Coronary artery (tissue), 2 donors: ENCODE measurements at regions not wholly inside any gene's neighbourhood (a gene's known extent, or its start where the extent isn't known, plus 50 kb on each side); places are given as distances from the start of the nearest gene placed in this dataset.

ENCODE experiments used
- DNase-seq: peaks from one replicate; pipeline ENCODE4 v3.0.0-alpha.2; 2017; ENCODE audit warnings: low spot score
- H3K27ac ChIP-seq, 2 donors: fragments of 200-600 bp; sonication (generic); one replicate each; pipeline ENCODE4 v1.5.1; 2016 to 2019
- H3K4me3 ChIP-seq: fragments of 200-600 bp; sonication (generic); 2 replicates; pipeline ENCODE4 v1.5.1; 2016; ENCODE audit warnings: mild to moderate bottlenecking, moderate library complexity
- CTCF ChIP-seq: fragments of 200-600 bp; sonication (generic); IDR thresholded peaks from one replicate; pipeline ENCODE4 v1.5.1; 2019; ENCODE audit warnings: antibody characterized with exemption

- Histone ChIP-seq H3K4me3 (no peak overlapping the region), H3K27ac (no peak overlapping the region)
- no peak for DNase-seq
- TF ChIP-seq CTCF: no peak
Measured at GRCh38 chr3:104763007-104763406, 603.7 kb upstream of the ALCAM start.

GRCh38 chr3:104764496-104764895 is 602.2 kb upstream of the ALCAM start:
- TF ChIP-seq CTCF: no peak
- Histone ChIP-seq H3K4me3 (no peak overlapping the region), H3K27ac (no peak overlapping the region)
- no peak for DNase-seq

GRCh38 chr3:104768886-104769285 is 597.8 kb upstream of the ALCAM start:
- TF ChIP-seq CTCF: no peak
- Histone ChIP-seq H3K27ac (no peak overlapping the region), H3K4me3 (no peak overlapping the region)
- no peak for DNase-seq

- no peak for TF ChIP-seq CTCF
- no peak overlapping the region for H3K4me3 ChIP-seq
- no peak overlapping the region for H3K27ac ChIP-seq
- no peak for DNase-seq
Measured at GRCh38 chr3:104779324-104779723, 587.4 kb upstream of the ALCAM start.

- Histone ChIP-seq H3K27ac (no peak overlapping the region), H3K4me3 (no peak overlapping the region)
- TF ChIP-seq CTCF: no peak
- no peak for DNase-seq
Measured at GRCh38 chr3:104781112-104781511, 585.6 kb upstream of the ALCAM start.

GRCh38 chr3:104785947-104786346 is 580.8 kb upstream of the ALCAM start:
- H3K27ac ChIP-seq: no peak overlapping the region
- H3K4me3 ChIP-seq: no peak overlapping the region
- DNase-seq: no peak
- TF ChIP-seq CTCF: no peak

- no peak for DNase-seq
- no peak for TF ChIP-seq CTCF
- no peak overlapping the region for H3K27ac ChIP-seq
- no peak overlapping the region for H3K4me3 ChIP-seq
Measured at GRCh38 chr3:104787306-104787705, 579.4 kb upstream of the ALCAM start.
